Upper lobe of left lung (tissue), 4 donors: ENCODE measurements at regions not wholly inside any gene's neighbourhood (a gene's known extent, or its start where the extent isn't known, plus 50 kb on each side); places are given as distances from the start of the nearest gene placed in this dataset.

Experiments
- CTCF ChIP-seq, 6 experiments: fragments of 450-650 bp in 4 of 6; fragments of 200-600 bp in 2 of 6; sonication (generic) in 2 of 6; IDR thresholded peaks; one replicate each; pipeline ENCODE4 v1.5.1; 2016 to 2019; ENCODE audit warnings: antibody characterized with exemption in 6 of 6
- EP300 ChIP-seq, 4 donors: sonication (generic); formaldehyde crosslinking; IDR thresholded peaks; one replicate each; pipeline ENCODE4 v1.5.1; 2017; ENCODE audit warnings: antibody characterized with exemption in 4 of 4, control low read depth in 2 of 4

GRCh38 chr4:10275696-10276095, 159.1 kb upstream of the WDR1 start:
- TF ChIP-seq CTCF (IDR thresholded peaks at IDR 0.05) (no peak), EP300 (IDR thresholded peaks at IDR 0.05) (no peak)
